ENCODE measurements at regions not wholly inside any gene's neighbourhood (a gene's known extent, or its start where the extent isn't known, plus 50 kb on each side); places are given as distances from the start of the nearest gene placed in this dataset.
A peak's percentile ranks its signal among the peaks of the same experiment; 100 is the strongest.
"Not testable (repeated sequence)": the region's sequence is repeated elsewhere in the genome, so short reads cannot be mapped to it uniquely, and the experiment has no call there.

GRCh38 chr3:182644790-182645433, 148.4 kb upstream of the ATP11B start:
- no peak for DNase-seq
- TF ChIP-seq CTCF (conservative IDR thresholded peaks at IDR 0.05) = no peak
- no peak overlapping the region for H3K27ac Mint-ChIP-seq
- no peaks in the 10 kb centered on the region for H3K4me1 ChIP-seq (ENCODE audit: control insufficient read depth, insufficient read depth, low read length)
- 97% methylated on average over 5 of the region's 5 CpGs; no CpG with 5 or more reads in 1 of the 2 experiments for WGBS, 2 experiments (ENCODE audit: insufficient coverage in 1 of 2, insufficient read length in 1 of 2)
- no peaks in the 10 kb centered on the region for H3K27me3 Mint-ChIP-seq (ENCODE audit: insufficient read depth)
- peaks cover 2% of the 10 kb centered on the region for H3K4me1 Mint-ChIP-seq
- H3K36me3 Mint-ChIP-seq (ENCODE audit: low read depth) = no peaks in the 10 kb centered on the region
- no peak overlapping the region for H3K4me3 Mint-ChIP-seq
- H3K27ac ChIP-seq (ENCODE audit: low read depth, low read length) = peak overlapping the region; percentile 15
- no peak overlapping the region for H3K9ac ChIP-seq (ENCODE audit: extremely low read depth, low read length, poor library complexity, severe bottlenecking)
- peaks cover 8% of the 10 kb centered on the region for H3K9me3 ChIP-seq (ENCODE audit: control insufficient read depth, low read length)
- no peak overlapping the region for H3K4me3 ChIP-seq (ENCODE audit: low read length)
- no peaks in the 10 kb centered on the region for H3K36me3 ChIP-seq (ENCODE audit: control insufficient read depth, insufficient read depth, low read length)
- peaks cover 5% of the 10 kb centered on the region for H3K9me3 Mint-ChIP-seq
- H3K27me3 ChIP-seq (ENCODE audit: control insufficient read depth, insufficient read depth, low read length, poor library complexity, severe bottlenecking) = no peaks in the 10 kb centered on the region

- 99% methylated on average over 3 of the region's 3 CpGs; no CpG with 5 or more reads in 1 of the 2 experiments for WGBS, 2 experiments (ENCODE audit: insufficient coverage in 1 of 2, insufficient read length in 1 of 2)
- no peak for TF ChIP-seq CTCF (conservative IDR thresholded peaks at IDR 0.05)
- Histone ChIP-seq H3K9ac (ENCODE audit: extremely low read depth, low read length, poor library complexity, severe bottlenecking) (no peak overlapping the region), H3K9me3 (ENCODE audit: control insufficient read depth, low read length) (no peaks in the 10 kb centered on the region), H3K36me3 (ENCODE audit: control insufficient read depth, insufficient read depth, low read length) (no peaks in the 10 kb centered on the region), H3K27ac (ENCODE audit: low read depth, low read length) (no peak overlapping the region), H3K4me3 (ENCODE audit: low read length) (no peak overlapping the region), H3K27me3 (ENCODE audit: control insufficient read depth, insufficient read depth, low read length, poor library complexity, severe bottlenecking) (no peaks in the 10 kb centered on the region), H3K4me1 (ENCODE audit: control insufficient read depth, insufficient read depth, low read length) (no peaks in the 10 kb centered on the region)
- Mint-ChIP-seq H3K27ac (no peak overlapping the region), H3K4me1 (no peaks in the 10 kb centered on the region), H3K9me3 (no peaks in the 10 kb centered on the region), H3K36me3 (ENCODE audit: low read depth) (no peaks in the 10 kb centered on the region), H3K4me3 (no peak overlapping the region), H3K27me3 (ENCODE audit: insufficient read depth) (no peaks in the 10 kb centered on the region)
- no peak for DNase-seq
These were observed 142.7 kb upstream of the ATP11B start for GRCh38 chr3:182650568-182651128.

- Histone ChIP-seq H3K9ac (ENCODE audit: extremely low read depth, low read length, poor library complexity, severe bottlenecking) (no peak overlapping the region), H3K27me3 (ENCODE audit: control insufficient read depth, insufficient read depth, low read length, poor library complexity, severe bottlenecking) (no peaks in the 10 kb centered on the region), H3K9me3 (ENCODE audit: control insufficient read depth, low read length) (no peaks in the 10 kb centered on the region), H3K27ac (ENCODE audit: low read depth, low read length) (no peak overlapping the region), H3K4me1 (ENCODE audit: control insufficient read depth, insufficient read depth, low read length) (no peaks in the 10 kb centered on the region), H3K4me3 (ENCODE audit: low read length) (no peak overlapping the region), H3K36me3 (ENCODE audit: control insufficient read depth, insufficient read depth, low read length) (no peaks in the 10 kb centered on the region)
- Mint-ChIP-seq H3K4me3 (no peak overlapping the region), H3K9me3 (no peaks in the 10 kb centered on the region), H3K27me3 (ENCODE audit: insufficient read depth) (no peaks in the 10 kb centered on the region), H3K36me3 (ENCODE audit: low read depth) (no peaks in the 10 kb centered on the region), H3K4me1 (no peaks in the 10 kb centered on the region), H3K27ac (no peak overlapping the region)
- no peak for TF ChIP-seq CTCF (conservative IDR thresholded peaks at IDR 0.05)
- no peak for DNase-seq
- 92 to 93% methylated on average over 5 to 8 of the region's 8 CpGs for WGBS, 2 experiments (ENCODE audit: insufficient coverage in 1 of 2, insufficient read length in 1 of 2)
These were observed 141.8 kb upstream of the ATP11B start for GRCh38 chr3:182651461-182651860.

- not testable (repeated sequence) for H3K9ac ChIP-seq (ENCODE audit: extremely low read depth, low read length, poor library complexity, severe bottlenecking); H3K27me3 Mint-ChIP-seq (ENCODE audit: insufficient read depth); H3K27ac Mint-ChIP-seq; H3K4me3 Mint-ChIP-seq; DNase-seq; H3K27me3 ChIP-seq (ENCODE audit: control insufficient read depth, insufficient read depth, low read length, poor library complexity, severe bottlenecking); H3K27ac ChIP-seq (ENCODE audit: low read depth, low read length); H3K9me3 ChIP-seq (ENCODE audit: control insufficient read depth, low read length); H3K9me3 Mint-ChIP-seq; H3K4me1 Mint-ChIP-seq; H3K36me3 Mint-ChIP-seq (ENCODE audit: low read depth); H3K36me3 ChIP-seq (ENCODE audit: control insufficient read depth, insufficient read depth, low read length); H3K4me1 ChIP-seq (ENCODE audit: control insufficient read depth, insufficient read depth, low read length); H3K4me3 ChIP-seq (ENCODE audit: low read length)
- 75 to 95% methylated on average over 1 of the region's 1 CpG for WGBS, 2 experiments (ENCODE audit: insufficient coverage in 1 of 2, insufficient read length in 1 of 2)
These were observed 140.2 kb upstream of the ATP11B start for GRCh38 chr3:182653065-182653464.
